Dedifferentiated amniotic fluid mesenchymal stem cell (primary cell): ENCODE measurements at regions not wholly inside any gene's neighbourhood (a gene's known extent, or its start where the extent isn't known, plus 50 kb on each side); places are given as distances from the start of the nearest gene placed in this dataset.

Source experiments
- DNase-seq: peaks from one replicate; pipeline ENCODE4 v3.0.0-alpha.2; 2016; ENCODE audit errors: extremely low spot score

DNA sequence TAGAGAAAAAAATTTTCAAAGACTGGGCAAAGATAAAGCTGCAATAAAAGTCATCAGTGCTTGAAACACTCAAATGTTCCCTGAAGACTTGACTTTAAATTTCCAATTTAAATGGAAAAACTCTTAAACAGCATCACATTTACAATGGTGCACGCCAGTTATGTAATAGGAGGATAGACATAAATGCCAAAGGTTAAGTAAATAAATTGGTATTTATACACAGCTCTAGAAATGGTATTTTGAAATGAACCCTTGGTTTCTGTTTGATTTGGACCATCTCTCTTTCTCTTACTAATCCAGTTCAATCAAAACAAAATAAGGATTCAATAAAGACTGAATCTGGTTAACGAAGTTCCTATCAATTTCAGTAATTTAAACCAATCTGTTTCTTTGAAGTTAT is 272.6 kb downstream of the GPM6A start:
- no peak for DNase-seq

DNA sequence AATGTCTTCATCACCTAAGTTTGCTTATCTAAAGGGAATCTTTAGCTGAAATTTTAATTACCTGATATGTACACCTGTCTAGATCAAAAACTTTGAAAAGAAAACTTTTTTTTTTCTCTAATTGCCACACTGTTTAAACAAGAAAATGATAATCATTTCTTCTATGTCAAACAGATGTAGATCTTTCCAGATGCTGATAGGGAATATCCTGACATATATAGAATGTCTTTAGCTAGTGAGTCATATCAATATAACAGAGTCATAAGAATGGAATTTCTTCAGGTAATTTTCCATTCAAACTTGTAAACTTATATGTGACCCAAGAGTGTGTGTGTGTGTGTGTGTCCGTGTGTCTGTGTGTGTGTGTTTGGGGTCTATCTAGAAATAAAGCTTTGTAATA is 271.9 kb downstream of the GPM6A start:
- DNase-seq = no peak

DNA sequence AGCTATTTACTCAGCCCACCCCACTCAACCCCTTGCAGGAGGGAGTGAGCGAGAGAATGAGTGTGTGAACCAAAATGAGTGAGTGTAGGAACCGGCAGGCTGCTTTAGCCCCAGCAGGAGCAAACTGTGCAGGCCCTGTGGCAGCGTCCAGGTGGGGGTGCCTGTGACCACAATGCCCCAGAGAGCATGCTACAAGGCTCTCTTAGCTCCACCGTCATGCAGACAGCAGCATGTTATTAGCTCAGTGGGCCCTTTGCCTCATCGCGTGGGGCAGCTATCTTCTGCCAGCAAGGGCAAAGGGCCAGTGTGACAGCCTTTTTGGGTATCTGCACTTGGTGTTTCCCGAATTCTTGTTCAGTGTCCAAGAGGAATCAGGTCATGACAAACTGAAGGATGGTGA is 271.3 kb downstream of the GPM6A start:
- DNase-seq = no peak

DNA sequence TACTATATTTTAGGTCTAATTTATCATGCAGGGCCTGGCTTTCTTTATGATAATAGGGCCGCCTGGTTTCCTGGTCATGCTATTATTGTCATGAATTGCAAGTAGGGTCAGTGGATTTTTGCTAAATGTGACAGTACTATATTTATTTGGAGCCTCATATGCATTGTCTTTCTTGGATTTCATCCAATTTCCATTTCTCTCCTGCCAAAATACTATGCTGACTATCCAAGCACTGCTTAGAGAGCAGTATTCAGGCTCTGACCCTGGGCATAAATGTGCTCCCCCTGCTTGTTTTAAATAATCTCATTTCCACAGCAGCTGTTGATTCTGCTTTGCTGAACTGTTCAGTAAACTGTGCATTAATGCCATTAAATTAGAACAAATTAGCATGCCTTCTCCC is 269.3 kb downstream of the GPM6A start:
- DNase-seq = no peak

DNA sequence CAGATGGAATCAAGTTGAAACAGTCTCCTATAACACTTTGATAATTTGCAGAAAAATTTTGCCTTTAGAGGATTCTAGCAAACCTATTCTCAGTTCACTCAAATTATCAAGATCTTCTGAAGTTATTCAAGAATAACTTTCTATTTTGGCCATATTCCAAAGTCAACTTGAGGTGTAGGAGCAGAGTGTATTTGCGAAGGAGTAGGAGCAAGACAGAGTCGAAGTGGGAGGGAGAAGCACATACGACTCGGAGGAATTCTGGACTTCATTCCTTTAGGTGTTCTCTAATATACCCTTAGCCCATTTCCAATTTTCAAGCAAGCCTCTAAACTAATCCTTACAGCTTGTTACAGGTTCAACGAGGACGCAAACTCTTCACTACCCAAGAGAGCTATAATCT is 252.9 kb downstream of the GPM6A start:
- DNase-seq = no peak

DNA sequence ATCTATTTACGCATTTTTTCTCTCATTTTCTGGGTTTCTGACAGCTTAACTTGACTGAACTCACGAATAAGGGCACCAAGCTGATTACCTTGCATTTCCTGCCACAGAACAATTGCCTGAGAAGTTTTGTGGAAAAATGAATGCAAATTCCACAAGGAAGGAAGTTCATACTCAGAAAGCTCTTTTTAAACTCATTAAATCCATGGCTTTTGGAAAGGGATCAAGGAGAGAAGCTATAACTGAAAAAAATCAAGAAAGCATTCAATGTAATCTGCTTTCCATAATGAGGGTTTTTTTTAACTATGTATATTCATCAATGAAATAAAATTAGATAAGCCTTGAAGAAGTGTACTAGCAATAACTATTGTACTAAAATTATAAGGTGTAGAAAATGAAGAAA is 252.5 kb downstream of the GPM6A start:
- DNase-seq = no peak

DNA sequence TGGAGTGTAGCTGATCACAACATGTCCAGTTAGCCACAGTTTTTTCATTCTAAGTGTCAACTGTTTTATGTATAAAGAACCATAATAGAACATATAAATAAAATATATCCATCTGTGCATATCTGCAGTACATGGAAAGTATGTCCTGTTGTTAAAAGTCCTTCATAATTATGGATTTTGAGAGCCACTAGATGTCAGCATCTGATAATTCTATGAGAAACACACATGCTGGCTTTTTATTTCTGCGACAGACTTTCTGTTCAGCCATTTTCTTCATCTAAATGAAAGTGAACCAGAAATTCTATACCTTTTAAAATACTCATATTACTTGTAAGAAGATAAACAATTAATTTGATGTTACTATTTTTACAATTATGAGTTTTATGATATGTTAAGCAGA is 251.5 kb downstream of the GPM6A start:
- DNase-seq = peak; percentile 53

DNA sequence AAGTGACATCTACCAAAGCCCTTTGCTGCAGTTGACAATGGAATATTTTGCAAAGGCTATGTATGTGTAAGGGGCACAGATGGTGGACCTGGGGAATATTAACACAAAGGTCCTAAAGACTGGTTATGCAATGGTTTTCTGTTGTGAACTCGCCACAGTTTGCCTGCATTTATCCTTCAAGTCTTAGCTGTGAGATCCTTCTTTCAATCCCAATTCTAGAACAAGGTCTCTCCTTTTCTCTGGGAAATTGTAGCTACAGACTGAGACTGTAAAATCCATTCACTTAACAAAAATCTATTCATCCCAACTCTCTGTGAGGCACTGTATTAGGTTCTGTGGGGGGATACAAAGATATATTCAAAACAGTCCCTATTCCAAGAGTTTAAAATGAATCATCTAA is 250.4 kb downstream of the GPM6A start:
- no peak for DNase-seq

DNA sequence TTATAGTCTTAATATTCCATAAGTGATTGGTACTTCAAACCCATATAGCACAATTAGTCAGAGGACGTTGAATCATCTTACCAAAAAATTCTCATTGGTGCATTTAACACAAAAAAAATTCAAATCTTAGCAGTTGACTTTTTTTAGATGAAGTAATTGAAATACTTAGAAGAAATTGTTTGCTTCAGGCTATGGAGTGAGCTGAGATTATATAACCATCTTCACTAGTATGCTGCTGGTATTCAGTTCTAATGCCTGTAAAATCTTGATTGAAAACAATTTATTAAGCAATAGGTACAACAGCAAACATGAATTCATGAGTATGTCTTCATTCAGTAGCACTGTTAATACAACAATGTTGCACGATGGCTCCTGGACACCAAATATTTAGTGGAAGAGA is 250.0 kb downstream of the GPM6A start:
- no peak for DNase-seq

DNA sequence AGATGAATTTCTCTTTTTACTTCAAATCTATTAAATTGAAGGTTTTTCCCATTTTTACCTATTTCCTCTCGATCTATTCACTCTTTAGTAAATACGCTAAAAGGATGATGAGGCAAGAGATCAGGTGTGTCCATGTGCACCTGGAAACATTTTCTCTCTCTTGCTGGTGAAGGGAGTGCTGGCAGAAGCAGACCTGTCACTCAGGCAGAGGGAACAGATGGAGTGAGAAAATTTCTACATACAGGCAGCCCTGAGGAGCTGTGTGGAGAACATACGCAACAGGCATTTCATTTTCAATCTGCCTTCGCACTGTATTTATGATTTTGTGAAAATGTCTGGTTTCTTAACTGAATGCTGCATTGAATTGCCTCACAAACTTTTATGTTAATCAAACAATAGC is 249.5 kb downstream of the GPM6A start:
- no peak for DNase-seq
